ENCODE measurements at regions not wholly inside any gene's neighbourhood (a gene's known extent, or its start where the extent isn't known, plus 50 kb on each side); places are given as distances from the start of the nearest gene placed in this dataset.

- TF ChIP-seq, protein P1, sequence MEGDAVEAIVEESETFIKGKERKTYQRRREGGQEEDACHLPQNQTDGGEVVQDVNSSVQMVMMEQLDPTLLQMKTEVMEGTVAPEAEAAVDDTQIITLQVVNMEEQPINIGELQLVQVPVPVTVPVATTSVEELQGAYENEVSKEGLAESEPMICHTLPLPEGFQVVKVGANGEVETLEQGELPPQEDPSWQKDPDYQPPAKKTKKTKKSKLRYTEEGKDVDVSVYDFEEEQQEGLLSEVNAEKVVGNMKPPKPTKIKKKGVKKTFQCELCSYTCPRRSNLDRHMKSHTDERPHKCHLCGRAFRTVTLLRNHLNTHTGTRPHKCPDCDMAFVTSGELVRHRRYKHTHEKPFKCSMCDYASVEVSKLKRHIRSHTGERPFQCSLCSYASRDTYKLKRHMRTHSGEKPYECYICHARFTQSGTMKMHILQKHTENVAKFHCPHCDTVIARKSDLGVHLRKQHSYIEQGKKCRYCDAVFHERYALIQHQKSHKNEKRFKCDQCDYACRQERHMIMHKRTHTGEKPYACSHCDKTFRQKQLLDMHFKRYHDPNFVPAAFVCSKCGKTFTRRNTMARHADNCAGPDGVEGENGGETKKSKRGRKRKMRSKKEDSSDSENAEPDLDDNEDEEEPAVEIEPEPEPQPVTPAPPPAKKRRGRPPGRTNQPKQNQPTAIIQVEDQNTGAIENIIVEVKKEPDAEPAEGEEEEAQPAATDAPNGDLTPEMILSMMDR (IDR thresholded peaks at IDR 0.05): no peak
- TF ChIP-seq POLR2AphosphoS5 (IDR thresholded peaks at IDR 0.05) (no peak), EP300 (IDR thresholded peaks at IDR 0.05) (no peak), POLR2A (IDR thresholded peaks at IDR 0.05) (no peak)
Measured at GRCh38 chr2:147389218-147389617, 455.6 kb upstream of the ACVR2A start.

Data from sigmoid colon (tissue), 4 donors.